SK-N-SH (cell line): ENCODE measurements at regions not wholly inside any gene's neighbourhood (a gene's known extent, or its start where the extent isn't known, plus 50 kb on each side); places are given as distances from the start of the nearest gene placed in this dataset.

ENCODE experiments used
- CTCF ChIA-PET: fragments of 300-600, 350-600 bp; formaldehyde crosslinking; extraction: SDS; loops from one replicate; lab custom pipeline; 2021; lab: Yijun Ruan, JAX
- POLR2A ChIA-PET: fragments of 350-600 bp; sonication (Branson Sonifier 250); formaldehyde crosslinking; extraction: SDS; loops from one replicate; lab custom pipeline; 2020; ENCODE audit warnings: antibody characterized with exemption, inconsistent platforms; lab: Yijun Ruan, JAX
- DNase-seq: peaks from one replicate; pipeline ENCODE4 v3.0.0; 2012
- H2AFZ ChIP-seq: fragments of 200-600 bp; sonication (generic); 2 replicates; pipeline ENCODE4 v1.8.1; 2016; ENCODE audit warnings: antibody characterized with exemption, mild to moderate bottlenecking, low read depth
- H3F3A ChIP-seq: fragments of 200-600 bp; sonication (generic); replicated peaks from 2 replicates; pipeline ENCODE3; 2016; ENCODE audit warnings: antibody characterized with exemption, mild to moderate bottlenecking; ENCODE audit not compliant: insufficient read depth
- H3K27ac ChIP-seq, 2 experiments: fragments of 200-500 bp in 1 of 2; fragments of 200-600 bp in 1 of 2; sonication (Bioruptor generic) in 1 of 2; sonication (generic), shearing (Covaris generic) in 1 of 2; 2 replicates each; pipeline versions ENCODE4 v1.5.1 to v1.6.1; 2014 to 2016; ENCODE audit warnings: low read depth in 2 of 2, inconsistent platforms in 1 of 2, low read length in 1 of 2, mild to moderate bottlenecking in 1 of 2, mixed read lengths in 1 of 2
- H3K27me3 ChIP-seq: fragments of 200-600 bp; sonication (generic), shearing (Covaris generic); 2 replicates; pipeline ENCODE4 v1.6.1; 2016; ENCODE audit warnings: mixed run types; ENCODE audit not compliant: insufficient read depth
- H3K36me3 ChIP-seq, 2 experiments: fragments of 200-500 bp in 1 of 2; fragments of 200-600 bp in 1 of 2; sonication (Bioruptor generic) in 1 of 2; sonication (generic) in 1 of 2; replicated peaks in 1 of 2; 2 replicates each; pipeline versions ENCODE3 to v1.5.1; 2014 to 2016; ENCODE audit warnings: low read length in 1 of 2, mild to moderate bottlenecking in 1 of 2; ENCODE audit not compliant: insufficient read depth in 2 of 2, control insufficient read depth in 1 of 2
- H3K4me1 ChIP-seq, 2 experiments: fragments of 200-500 bp in 1 of 2; fragments of 200-600 bp in 1 of 2; sonication (Bioruptor generic) in 1 of 2; sonication (generic), shearing (Covaris generic) in 1 of 2; 2 replicates each; pipeline versions ENCODE4 v1.5.1 to v1.6.1; 2014 to 2016; ENCODE audit warnings: low read depth in 1 of 2, low read length in 1 of 2, mixed run types in 1 of 2; ENCODE audit not compliant: insufficient read depth in 2 of 2, control insufficient read depth in 1 of 2
- H3K4me2 ChIP-seq: fragments of 200-600 bp; sonication (generic), shearing (Covaris generic); 2 replicates; pipeline ENCODE4 v1.6.1; 2017; ENCODE audit warnings: mixed run types
- H3K4me3 ChIP-seq, 2 experiments: fragments of 200-500 bp in 1 of 2; fragments of 200-600 bp in 1 of 2; sonication (Bioruptor generic) in 1 of 2; sonication (generic), shearing (Covaris generic) in 1 of 2; 2 replicates each; pipeline versions ENCODE4 v1.5.1 to v1.8.1; 2014 to 2016; ENCODE audit warnings: low read depth in 2 of 2, inconsistent platforms in 1 of 2, low read length in 1 of 2, mild to moderate bottlenecking in 1 of 2, mixed read lengths in 1 of 2, moderate library complexity in 1 of 2
- H3K79me2 ChIP-seq: fragments of 200-600 bp; sonication (generic); 2 replicates; pipeline ENCODE4 v1.8.1; 2017; ENCODE audit warnings: mild to moderate bottlenecking; ENCODE audit not compliant: insufficient read depth
- H3K9ac ChIP-seq: fragments of 200-600 bp; sonication (generic); 2 replicates; pipeline ENCODE4 v1.6.1; 2017; ENCODE audit warnings: mixed run types
- H3K9me2 ChIP-seq: fragments of 200-600 bp; sonication (generic); 2 replicates; pipeline ENCODE4 v1.6.1; 2017; ENCODE audit warnings: mixed run types
- H3K9me3 ChIP-seq: fragments of 200-600 bp; sonication (generic); 2 replicates; pipeline ENCODE4 v1.6.1; 2017; ENCODE audit warnings: mixed run types, mild to moderate bottlenecking, moderate library complexity
- H4K20me1 ChIP-seq: fragments of 200-600 bp; sonication (generic); 2 replicates; pipeline ENCODE4 v1.6.1; 2017; ENCODE audit warnings: mild to moderate bottlenecking, mixed run types; ENCODE audit not compliant: insufficient read depth
- CTCF ChIP-seq: fragments of 200-600 bp; sonication (generic); IDR thresholded peaks from 2 replicates; pipeline ENCODE4 v1.6.1; 2017; ENCODE audit warnings: antibody characterized with exemption, mild to moderate bottlenecking, moderate library complexity
- EP300 ChIP-seq, 2 experiments: IDR thresholded peaks; 2 replicates each; pipeline versions ENCODE4 v1.4.0 to v1.6.1; 2012; ENCODE audit warnings: borderline replicate concordance in 1 of 2, low read depth in 1 of 2, low read length in 1 of 2
- EZH2phosphoT487 ChIP-seq: fragments of 200-600 bp; sonication (generic); IDR thresholded peaks from 2 replicates; pipeline ENCODE4 v1.6.1; 2017; ENCODE audit warnings: low read depth, mixed run types, mild to moderate bottlenecking, antibody characterized with exemption, moderate library complexity, borderline replicate concordance
- FOXM1 ChIP-seq: IDR thresholded peaks from 2 replicates; pipeline ENCODE4 v1.4.0; 2012; ENCODE audit warnings: low read depth, mild to moderate bottlenecking
- GABPA ChIP-seq: IDR thresholded peaks from 2 replicates; pipeline ENCODE4 v1.4.0; 2012; ENCODE audit warnings: low read depth, mild to moderate bottlenecking
- GATA2 ChIP-seq: sonication (generic); formaldehyde crosslinking; IDR thresholded peaks from 2 replicates; pipeline ENCODE4 v1.5.0; 2020; ENCODE audit warnings: mild to moderate bottlenecking, missing genetic modification reagents
- IRF3 ChIP-seq: fragments of 150-350 bp; IDR thresholded peaks from 2 replicates; pipeline ENCODE4 v1.6.1; 2016; ENCODE audit warnings: mild to moderate bottlenecking, low read depth, low read length
- MXI1 ChIP-seq: IDR thresholded peaks from 2 replicates; pipeline ENCODE4 v1.6.1; 2012; ENCODE audit warnings: mild to moderate bottlenecking, low read depth, low read length, improper control_type of control experiment
- NFIC ChIP-seq: IDR thresholded peaks from 2 replicates; pipeline ENCODE4 v1.4.0; 2012; ENCODE audit warnings: borderline replicate concordance
- NRF1 ChIP-seq: IDR thresholded peaks from 2 replicates; pipeline ENCODE4 v1.6.1; 2012; ENCODE audit warnings: low read depth, mild to moderate bottlenecking, low read length
- RAD21 ChIP-seq: IDR thresholded peaks from 2 replicates; pipeline ENCODE4 v1.6.1; 2012; ENCODE audit warnings: mild to moderate bottlenecking, low read length
- RCOR1 ChIP-seq: fragments of 150-350 bp; IDR thresholded peaks from 2 replicates; pipeline ENCODE4 v1.6.1; 2017; ENCODE audit warnings: antibody characterized with exemption, low read length
- REST ChIP-seq: IDR thresholded peaks from 2 replicates; pipeline ENCODE4 v1.6.1; 2012; ENCODE audit warnings: mild to moderate bottlenecking, low read depth, low read length, moderate library complexity
- SIN3A ChIP-seq: IDR thresholded peaks from 2 replicates; pipeline ENCODE4 v1.6.1; 2012; ENCODE audit warnings: low read depth, mild to moderate bottlenecking, low read length, moderate library complexity, borderline replicate concordance
- USF1 ChIP-seq: IDR thresholded peaks from 2 replicates; pipeline ENCODE4 v1.4.0; 2012; ENCODE audit warnings: low read depth, borderline replicate concordance
- YY1 ChIP-seq: IDR thresholded peaks from 2 replicates; pipeline ENCODE4 v1.4.0; 2012; ENCODE audit warnings: low read depth, mild to moderate bottlenecking
- whole genome bisulfite sequencing: methylation state at CpG from one replicate; pipeline ENCODE4 v1.1.6; 2017; ENCODE audit warnings: low lambda C conversion rate; 5-methylcytosine and 5-hydroxymethylcytosine counted together

- no peaks in the 10 kb centered on the region for H3K27me3 ChIP-seq
- WGBS, result 94% methylated on average over 2 of the region's 2 CpGs
- CTCF ChIA-PET, result interaction anchor here (0.6 kb wide), 1 partner anchor 55 kb away, joined by 3 read pairs; no protein-coding TSS in a partner anchor
These were observed 174.2 kb downstream of the PTEN start for GRCh38 chr10:88037623-88038022.

More at GRCh38 chr10:88037623-88038022, 174.2 kb downstream of the PTEN start:
- H3K79me2 ChIP-seq, result no peaks in the 10 kb centered on the region
- H3F3A ChIP-seq, result no peaks in the 10 kb centered on the region
- H2AFZ ChIP-seq, result no peak overlapping the region
- no peaks in the 10 kb centered on the region for H3K9me3 ChIP-seq
- no peaks in the 10 kb centered on the region for H3K9me2 ChIP-seq
- H3K27ac ChIP-seq, result no peak overlapping the region
- no peak overlapping the region for H3K9ac ChIP-seq
- no peaks in the 10 kb centered on the region for H3K36me3 ChIP-seq
- POLR2A ChIA-PET, result no interaction called here
- no peak for DNase-seq
- H3K4me3 ChIP-seq, result no peak overlapping the region
- H3K4me2 ChIP-seq, result no peak overlapping the region
- no peaks in the 10 kb centered on the region for H4K20me1 ChIP-seq
- H3K4me1 ChIP-seq, result peaks cover 0 to 12% of the 10 kb centered on the region in 2 experiments; a peak in 2 of 4 replicates
- TF ChIP-seq USF1 (no peak), GATA2 (CRISPR knock-in tag) (no peak), IRF3 (no peak), YY1 (no peak), CTCF (no peak), RAD21 (no peak), EZH2phosphoT487 (no peak), MXI1 (no peak), GABPA (no peak), EP300 (IDR thresholded peaks at IDR 0.05; ENCODE audit: borderline replicate concordance in 1 of 2, low read depth in 1 of 2, low read length in 1 of 2) (no peak), RCOR1 (no peak), NFIC (no peak), REST (no peak), FOXM1 (no peak), SIN3A (no peak), NRF1 (no peak)
- TF ChIP-seq, all 33 proteins: peak for 0
